ENCODE measurements at regions not wholly inside any gene's neighbourhood (a gene's known extent, or its start where the extent isn't known, plus 50 kb on each side); places are given as distances from the start of the nearest gene placed in this dataset.
"Not testable (repeated sequence)": the region's sequence is repeated elsewhere in the genome, so short reads cannot be mapped to it uniquely, and the experiment has no call there.

- DNase-seq (ENCODE audit: low read depth) = no peak
Measured at GRCh38 chr7:1342090-1342640, 109.5 kb downstream of the UNCX start.

GRCh38 chr7:1343551-1343950 lies 110.9 kb downstream of the UNCX start:
- no peak for DNase-seq (ENCODE audit: low read depth)

DNA sequence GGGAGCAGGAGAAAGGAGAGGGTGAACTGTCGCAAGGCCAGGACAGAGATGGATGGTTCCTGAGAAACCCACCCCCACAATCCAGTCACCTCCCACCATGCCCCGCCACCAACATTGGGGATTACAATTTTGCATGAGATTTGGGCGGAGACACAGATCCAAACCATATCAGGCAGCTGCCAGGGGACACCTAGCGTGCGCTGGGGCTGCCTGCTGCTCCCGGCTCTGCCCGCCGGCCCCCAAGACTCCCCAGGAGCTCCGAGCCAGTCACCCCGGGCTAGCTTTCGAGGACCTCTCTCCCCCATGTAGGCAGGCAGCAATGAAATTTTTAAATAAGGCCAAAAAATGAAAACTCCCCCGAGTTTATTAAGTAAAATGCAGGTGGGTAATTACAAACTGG lies 111.7 kb downstream of the UNCX start:
- DNase-seq (ENCODE audit: low read depth) = no peak

- no peak for DNase-seq (ENCODE audit: low read depth)
Measured at GRCh38 chr7:1344981-1345701, 112.5 kb downstream of the UNCX start.

DNA sequence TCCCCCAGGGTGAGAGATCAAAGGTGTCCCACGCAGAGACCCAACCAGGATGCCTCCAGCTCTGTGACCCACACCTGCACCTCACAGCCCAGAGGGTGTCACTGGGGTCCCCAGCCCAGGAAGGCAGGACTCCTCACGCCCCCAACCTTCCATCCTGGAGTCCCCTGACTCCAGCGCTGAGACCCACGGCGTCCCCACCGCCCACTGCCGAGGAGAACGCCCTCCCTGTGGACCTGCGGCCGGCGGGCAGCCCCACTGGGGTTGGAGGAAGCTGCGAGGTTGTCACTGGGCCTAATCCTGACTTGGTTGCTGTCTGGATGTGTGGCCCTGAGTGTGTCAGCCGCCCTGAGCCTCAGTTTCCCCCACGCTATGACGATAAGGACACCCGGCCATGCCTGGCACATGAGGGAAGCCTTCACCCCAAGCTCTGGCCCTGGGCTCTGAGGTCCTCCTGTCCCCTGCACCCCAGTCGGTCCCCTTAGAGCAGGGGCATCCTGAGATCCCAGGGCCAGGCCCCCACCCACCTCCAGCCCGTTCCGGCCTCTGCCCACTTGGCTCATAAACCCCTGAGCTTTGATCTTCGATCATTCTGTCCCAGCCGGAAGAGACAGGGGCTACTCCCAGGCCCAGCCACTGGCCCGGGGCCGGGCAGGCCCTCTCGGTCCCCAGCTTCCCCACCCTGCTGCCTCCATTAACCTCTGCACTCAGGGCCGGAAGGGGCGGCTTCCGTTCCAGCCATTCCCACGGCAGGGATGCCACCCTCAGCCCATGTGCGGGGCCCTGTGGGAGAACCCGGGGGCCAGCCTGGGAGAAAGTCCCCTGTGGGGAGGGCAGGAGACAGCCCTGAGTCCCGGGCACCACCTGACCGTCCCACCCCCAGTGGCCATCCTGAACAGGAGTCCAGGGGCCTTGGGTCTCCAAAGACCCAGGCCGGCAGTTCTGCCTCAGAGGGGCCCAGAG lies 113.2 kb downstream of the MICALL2 start:
- DNase-seq (ENCODE audit: low read depth) = no peak

GRCh38 chr7:1346851-1347250 lies 112.4 kb downstream of the MICALL2 start:
- DNase-seq (ENCODE audit: low read depth) = no peak

GRCh38 chr7:1348096-1348822 lies 111.0 kb downstream of the MICALL2 start:
- DNase-seq (ENCODE audit: low read depth) = no peak

DNA sequence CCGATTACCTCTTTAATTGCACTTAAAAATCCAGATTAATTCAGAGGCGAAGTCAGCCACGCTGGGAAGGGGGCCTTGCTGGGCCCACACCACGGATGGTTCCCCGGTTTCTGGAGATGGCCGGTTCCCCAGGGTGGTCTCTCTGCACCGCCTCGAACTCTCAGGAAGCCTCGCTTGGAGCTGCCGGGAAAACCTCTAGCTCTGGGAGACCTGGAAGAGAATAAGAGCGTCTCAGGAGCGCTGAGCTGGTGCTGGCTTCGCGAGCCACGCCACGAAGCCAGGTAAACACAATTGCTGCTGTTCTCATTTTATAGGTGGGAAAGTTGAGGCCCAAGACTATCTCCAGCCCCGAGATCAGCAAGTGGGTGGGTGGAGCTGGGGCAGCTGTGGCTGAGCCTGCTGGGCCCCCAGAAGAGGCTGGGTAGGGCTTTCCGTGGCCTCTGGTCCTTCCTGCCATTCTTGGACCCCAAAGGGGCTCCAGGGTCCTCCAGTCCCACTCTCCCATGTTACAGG lies 110.4 kb downstream of the MICALL2 start:
- no peak for DNase-seq (ENCODE audit: low read depth)

DNA sequence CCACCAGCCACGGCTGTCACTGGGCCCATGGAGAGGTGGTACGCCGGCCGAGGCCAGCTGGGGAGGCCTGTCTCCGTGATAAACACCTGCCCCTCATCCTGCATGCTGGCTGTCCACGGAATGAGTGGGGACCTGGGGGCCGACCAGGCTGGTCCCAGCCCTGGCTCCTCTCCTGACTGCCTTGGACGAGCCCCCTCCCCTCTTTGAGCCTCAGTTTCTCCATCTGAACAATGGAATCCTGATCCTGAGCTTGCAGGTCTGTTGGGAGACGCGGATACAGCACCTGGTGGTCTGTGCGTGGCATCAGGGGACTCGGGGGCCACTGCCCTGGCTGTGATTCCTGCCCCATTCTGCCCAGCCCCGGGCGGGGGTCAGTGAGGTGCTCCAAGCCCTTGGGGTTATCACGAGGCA lies 109.9 kb downstream of the MICALL2 start:
- no peak for DNase-seq (ENCODE audit: low read depth)

DNA sequence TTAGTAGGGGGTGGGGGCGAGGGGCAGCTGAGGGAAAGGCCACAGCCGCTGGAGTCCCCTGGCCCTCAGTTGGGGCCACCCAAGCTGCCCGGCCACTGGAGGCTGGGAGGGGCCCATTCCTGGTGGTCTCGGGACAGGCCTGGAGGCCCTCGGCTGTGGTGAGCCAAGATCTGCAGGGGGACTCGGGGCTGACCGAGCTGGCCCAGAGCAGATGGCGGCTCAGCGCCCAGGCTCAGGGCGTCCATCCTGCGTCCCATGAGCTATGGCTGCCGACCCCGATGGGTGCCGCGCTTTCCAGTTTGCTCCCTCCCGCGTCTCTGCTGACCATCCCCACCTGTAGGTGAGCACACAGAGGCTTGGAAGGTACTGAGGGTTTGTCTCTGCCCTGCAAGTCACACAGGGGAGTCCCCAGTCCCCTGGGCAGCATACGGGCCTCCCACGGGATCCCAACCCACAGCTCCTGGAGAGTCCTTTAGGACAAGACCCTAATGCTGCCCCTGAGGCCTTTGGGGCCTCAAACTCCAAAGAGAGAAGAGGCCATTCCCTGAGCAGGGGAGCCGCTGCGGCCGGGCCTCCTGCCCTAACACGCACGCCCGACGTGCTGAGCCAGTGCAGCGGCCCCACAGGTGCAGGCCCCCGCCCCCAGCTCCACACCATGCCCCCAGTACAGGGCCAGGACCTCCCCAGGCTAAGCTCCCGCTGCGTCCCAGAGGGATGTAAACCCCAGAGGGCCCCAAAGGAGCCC lies 107.2 kb downstream of the MICALL2 start:
- DNase-seq (ENCODE audit: low read depth) = no peak

DNA sequence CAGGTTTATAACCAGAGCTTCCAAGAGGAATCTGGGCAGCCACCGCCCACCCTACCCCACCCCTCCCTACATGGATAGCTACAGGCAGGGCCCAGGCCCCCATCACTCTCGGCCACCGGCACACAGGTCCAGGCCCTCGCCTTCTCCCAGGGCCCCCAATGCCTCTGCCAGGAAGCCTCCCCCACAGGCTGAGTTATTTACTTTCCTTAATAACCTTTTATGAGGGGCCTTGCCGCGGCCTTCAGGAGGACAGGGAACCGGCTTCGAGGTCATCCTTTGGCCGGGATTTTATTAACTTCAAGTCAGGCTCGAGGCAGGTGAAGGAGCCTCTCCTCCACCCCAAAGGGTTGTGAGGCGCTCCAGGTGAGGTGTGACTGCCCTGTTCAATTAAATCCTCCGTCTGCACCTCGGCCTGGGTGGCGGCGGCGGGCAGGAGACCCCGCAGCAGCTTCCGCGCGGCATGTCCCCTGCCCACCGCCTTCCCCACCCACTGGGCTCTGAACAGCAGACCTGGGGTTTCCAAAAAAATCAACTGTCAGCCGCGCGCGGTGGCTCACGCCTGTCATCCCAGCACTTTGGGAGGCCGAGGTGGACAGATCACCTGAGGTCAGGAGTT lies 106.5 kb downstream of the MICALL2 start:
- no peak for DNase-seq (ENCODE audit: low read depth)

DNA sequence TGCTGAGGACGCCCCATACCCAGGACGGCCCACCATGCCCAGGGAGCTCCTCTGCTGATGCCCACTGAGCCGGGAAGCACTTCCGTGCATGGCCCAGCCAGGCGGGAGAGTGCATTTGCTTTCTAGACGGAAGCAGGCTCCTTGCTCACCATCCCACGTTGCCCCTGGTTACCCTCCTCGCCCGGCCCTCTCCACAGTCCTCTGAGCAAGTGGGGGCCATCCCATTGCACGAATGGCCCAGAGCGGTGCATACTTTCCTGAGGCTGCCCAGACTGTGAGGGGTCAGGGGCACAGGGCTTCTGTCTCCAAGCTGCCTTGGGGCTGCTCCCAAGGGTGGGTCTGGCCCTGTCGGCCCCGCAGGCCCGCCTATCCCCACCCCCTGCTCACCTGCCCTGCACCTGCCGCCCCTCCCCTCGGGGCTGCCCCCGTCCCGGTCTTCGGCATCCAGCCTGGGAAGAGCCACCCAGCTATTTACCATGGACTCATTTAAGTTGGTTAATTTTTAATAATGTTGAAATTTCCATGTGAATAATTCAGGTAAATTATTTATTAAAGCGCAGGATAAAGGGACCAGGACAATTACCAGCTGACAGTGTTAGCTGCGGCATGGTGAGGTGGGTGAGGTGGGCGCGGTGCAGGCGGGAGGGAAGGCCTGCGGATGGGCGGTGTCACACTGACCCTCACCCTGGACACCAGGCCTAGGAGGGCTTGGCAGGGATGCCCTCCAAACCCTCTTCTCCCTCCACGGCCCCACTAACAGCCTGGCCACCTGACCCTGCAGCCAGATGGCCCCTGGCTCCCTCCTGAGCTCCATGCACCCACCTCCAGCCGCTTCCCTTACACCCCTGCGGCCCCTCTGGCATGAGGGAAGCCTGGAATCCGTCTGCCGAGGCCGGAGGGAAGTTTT lies 104.4 kb downstream of the MICALL2 start:
- DNase-seq (ENCODE audit: low read depth) = no peak

DNA sequence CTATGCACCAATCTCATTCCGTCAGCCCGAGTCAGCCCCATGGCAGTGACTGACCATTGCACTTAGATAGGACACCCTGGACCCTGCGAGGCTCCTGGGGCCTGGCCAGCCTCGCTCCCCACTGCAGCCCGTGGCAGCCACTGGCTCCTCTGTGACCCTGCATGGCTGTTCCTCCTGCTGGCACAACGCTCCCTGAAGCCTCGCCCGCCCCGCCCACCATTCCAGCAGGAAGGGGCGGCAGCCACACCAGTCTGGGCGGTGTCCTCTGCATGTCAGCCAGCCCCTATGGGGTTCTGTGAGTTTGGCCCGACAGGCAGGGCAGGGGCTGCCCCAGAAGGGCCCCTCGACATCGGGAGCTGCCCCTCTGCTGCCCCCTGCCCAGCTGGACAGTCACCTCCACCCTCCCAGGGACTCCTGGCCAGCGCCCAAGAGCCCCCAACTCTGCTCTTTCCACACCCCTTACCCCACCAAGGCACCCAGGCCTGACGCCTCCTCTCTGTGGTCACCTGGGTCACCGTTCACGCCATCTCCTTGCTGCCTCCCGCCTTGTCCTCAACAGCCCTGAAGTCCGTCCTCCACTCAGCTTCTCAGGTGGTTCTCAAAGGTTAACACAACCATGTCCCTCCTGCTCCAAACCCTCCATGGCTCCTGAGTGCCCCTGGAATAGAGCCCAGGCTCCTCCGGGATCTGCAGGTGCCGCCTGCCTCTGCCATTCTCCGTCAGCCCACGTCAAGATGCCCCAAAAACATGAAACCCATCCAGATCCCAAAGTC lies 103.5 kb downstream of the MICALL2 start:
- DNase-seq (ENCODE audit: low read depth) = no peak

DNA sequence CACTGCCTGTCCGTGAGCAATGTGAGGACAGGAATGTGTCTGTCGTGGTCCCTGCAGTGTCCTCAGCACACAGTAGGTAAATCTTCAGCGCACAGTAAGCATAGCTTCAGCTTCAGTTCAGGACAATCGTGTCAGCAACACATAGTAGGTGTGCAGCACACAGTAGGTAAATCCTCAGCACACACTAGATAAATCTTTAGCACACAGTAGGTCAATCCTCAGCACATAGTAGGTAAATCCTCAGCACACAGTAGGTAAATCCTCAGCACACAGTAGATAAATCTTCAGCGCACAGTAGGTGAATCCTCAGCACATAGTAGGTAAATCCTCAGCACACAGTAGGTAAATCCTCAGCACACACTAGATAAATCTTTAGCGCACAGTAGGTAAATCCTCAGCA lies 102.4 kb downstream of the MICALL2 start:
- not testable (repeated sequence) for DNase-seq (ENCODE audit: low read depth)

- DNase-seq (ENCODE audit: low read depth) = not testable (repeated sequence)
Measured at GRCh38 chr7:1357260-1357600, 102.0 kb downstream of the MICALL2 start.

- no peak for DNase-seq (ENCODE audit: low read depth)
Measured at GRCh38 chr7:1357601-1358271, 101.5 kb downstream of the MICALL2 start.

- no peak for DNase-seq (ENCODE audit: low read depth)
Measured at GRCh38 chr7:1358376-1359050, 100.8 kb downstream of the MICALL2 start.

GRCh38 chr7:1359051-1359400 lies 100.2 kb downstream of the MICALL2 start:
- DNase-seq (ENCODE audit: low read depth) = no peak

Data from iris pigment epithelial cell (primary cell).